ENCODE measurements at regions not wholly inside any gene's neighbourhood (a gene's known extent, or its start where the extent isn't known, plus 50 kb on each side); places are given as distances from the start of the nearest gene placed in this dataset.
"Not testable (repeated sequence)": the region's sequence is repeated elsewhere in the genome, so short reads cannot be mapped to it uniquely, and the experiment has no call there.

- Histone ChIP-seq H3K4me3 (no peak overlapping the region), H3K36me3 (ENCODE audit: low read depth) (no peaks in the 10 kb centered on the region), H3K9me3 (ENCODE audit: low read depth) (no peaks in the 10 kb centered on the region), H3K9me2 (ENCODE audit: insufficient read depth) (no peaks in the 10 kb centered on the region), H3K4me1 (ENCODE audit: insufficient read depth) (no peaks in the 10 kb centered on the region), H4K20me1 (ENCODE audit: insufficient read depth) (no peaks in the 10 kb centered on the region), H3K27ac (no peak overlapping the region), H3K27me3 (replicated peaks; ENCODE audit: insufficient read depth) (no peaks in the 10 kb centered on the region), H3K9ac (no peak overlapping the region), H3F3A (ENCODE audit: insufficient read depth) (no peaks in the 10 kb centered on the region), H2AFZ (no peak overlapping the region), H3K4me2 (ENCODE audit: unreplicated experiment) (no peak overlapping the region), H3K79me2 (ENCODE audit: insufficient read depth) (no peaks in the 10 kb centered on the region)
- WGBS, 2 experiments (ENCODE audit: low coverage in 1 of 2, low lambda C conversion rate in 2 of 2, missing lambda C conversion rate in 2 of 2), result 86 to 94% methylated on average over 6 of the region's 6 CpGs
- no peak for DNase-seq
- in situ Hi-C loops (cut with MboI), result no loop called here
- TF ChIP-seq EZH2phosphoT487 (IDR thresholded peaks at IDR 0.05; ENCODE audit: insufficient read depth, low read depth) (no peak), EZH2 (IDR thresholded peaks at IDR 0.05; ENCODE audit: insufficient read depth, poor library complexity, severe bottlenecking) (no peak)
Observed at GRCh38 chr10:34957531-34957930, 132.6 kb downstream of the CUL2 start.

- H3K4me2 ChIP-seq (ENCODE audit: unreplicated experiment), result no peak overlapping the region
- DNase-seq, result peak; percentile 22
- H3F3A ChIP-seq (ENCODE audit: insufficient read depth), result no peaks in the 10 kb centered on the region
- no peaks in the 10 kb centered on the region for H3K79me2 ChIP-seq (ENCODE audit: insufficient read depth)
- H2AFZ ChIP-seq, result no peak overlapping the region
- in situ Hi-C loops (cut with MboI), result no loop called here
- H3K4me3 ChIP-seq, result no peak overlapping the region
- H3K4me1 ChIP-seq (ENCODE audit: insufficient read depth), result no peaks in the 10 kb centered on the region
- no peaks in the 10 kb centered on the region for H3K36me3 ChIP-seq (ENCODE audit: low read depth)
- H3K9me3 ChIP-seq (ENCODE audit: low read depth), result no peaks in the 10 kb centered on the region
- 79 to 82% methylated on average over 3 of the region's 3 CpGs for WGBS, 2 experiments (ENCODE audit: low coverage in 1 of 2, low lambda C conversion rate in 2 of 2, missing lambda C conversion rate in 2 of 2)
- no peaks in the 10 kb centered on the region for H3K27me3 ChIP-seq (replicated peaks; ENCODE audit: insufficient read depth)
- no peak overlapping the region for H3K27ac ChIP-seq
- H3K9ac ChIP-seq, result no peak overlapping the region
- no peaks in the 10 kb centered on the region for H4K20me1 ChIP-seq (ENCODE audit: insufficient read depth)
- TF ChIP-seq EZH2 (IDR thresholded peaks at IDR 0.05; ENCODE audit: insufficient read depth, poor library complexity, severe bottlenecking), result no peak
- no peak for TF ChIP-seq EZH2phosphoT487 (IDR thresholded peaks at IDR 0.05; ENCODE audit: insufficient read depth, low read depth)
- no peaks in the 10 kb centered on the region for H3K9me2 ChIP-seq (ENCODE audit: insufficient read depth)
Observed at GRCh38 chr10:34956756-34957155, 133.4 kb downstream of the CUL2 start.

- no peaks in the 10 kb centered on the region for H3K36me3 ChIP-seq (ENCODE audit: low read depth)
- TF ChIP-seq EZH2phosphoT487 (IDR thresholded peaks at IDR 0.05; ENCODE audit: insufficient read depth, low read depth) (no peak), EZH2 (IDR thresholded peaks at IDR 0.05; ENCODE audit: insufficient read depth, poor library complexity, severe bottlenecking) (no peak)
- H3K27me3 ChIP-seq (replicated peaks; ENCODE audit: insufficient read depth), result no peaks in the 10 kb centered on the region
- no peaks in the 10 kb centered on the region for H3K9me3 ChIP-seq (ENCODE audit: low read depth)
- no peak overlapping the region for H3K4me3 ChIP-seq
- H2AFZ ChIP-seq, result no peak overlapping the region
- H3K27ac ChIP-seq, result no peak overlapping the region
- H3K79me2 ChIP-seq (ENCODE audit: insufficient read depth), result no peaks in the 10 kb centered on the region
- no peaks in the 10 kb centered on the region for H3F3A ChIP-seq (ENCODE audit: insufficient read depth)
- no peaks in the 10 kb centered on the region for H3K4me1 ChIP-seq (ENCODE audit: insufficient read depth)
- no peak overlapping the region for H3K9ac ChIP-seq
- H3K4me2 ChIP-seq (ENCODE audit: unreplicated experiment), result no peak overlapping the region
- no peaks in the 10 kb centered on the region for H3K9me2 ChIP-seq (ENCODE audit: insufficient read depth)
- no peaks in the 10 kb centered on the region for H4K20me1 ChIP-seq (ENCODE audit: insufficient read depth)
- WGBS, 2 experiments (ENCODE audit: low coverage in 1 of 2, low lambda C conversion rate in 2 of 2, missing lambda C conversion rate in 2 of 2), result 69 to 71% methylated on average over 2 of the region's 2 CpGs
- in situ Hi-C loops (cut with MboI), result no loop called here
- no peak for DNase-seq
Observed at GRCh38 chr10:34955391-34955790, 134.8 kb downstream of the CUL2 start.

DNA sequence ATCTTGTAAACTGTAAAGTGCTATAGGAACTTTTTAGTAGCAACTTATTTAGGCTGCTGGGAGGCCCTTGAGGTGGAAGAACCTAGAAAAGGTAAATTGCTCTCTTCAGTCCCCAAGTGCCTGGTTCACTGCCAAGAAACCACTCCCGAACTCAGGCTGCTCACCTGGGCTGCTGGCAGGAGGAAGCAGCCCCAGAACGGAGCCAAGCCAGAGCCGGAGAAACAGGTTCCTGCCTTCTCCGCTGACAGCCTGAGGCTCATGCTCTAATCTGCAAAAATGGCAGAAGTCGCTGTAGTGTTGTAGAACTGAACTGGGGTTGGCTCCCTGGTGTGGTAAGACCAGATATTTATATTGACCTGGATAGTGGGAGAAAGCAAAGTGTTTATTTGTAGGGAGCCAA is 136.0 kb downstream of the CUL2 start:
- no peaks in the 10 kb centered on the region for H3K27me3 ChIP-seq (replicated peaks; ENCODE audit: insufficient read depth)
- H3K9ac ChIP-seq, result no peak overlapping the region
- in situ Hi-C loops (cut with MboI), result no loop called here
- no peak overlapping the region for H3K4me3 ChIP-seq
- no peaks in the 10 kb centered on the region for H3K36me3 ChIP-seq (ENCODE audit: low read depth)
- H3K79me2 ChIP-seq (ENCODE audit: insufficient read depth), result no peaks in the 10 kb centered on the region
- H3K9me2 ChIP-seq (ENCODE audit: insufficient read depth), result no peaks in the 10 kb centered on the region
- H3K4me1 ChIP-seq (ENCODE audit: insufficient read depth), result no peaks in the 10 kb centered on the region
- DNase-seq, result no peak
- H3F3A ChIP-seq (ENCODE audit: insufficient read depth), result no peaks in the 10 kb centered on the region
- no peaks in the 10 kb centered on the region for H4K20me1 ChIP-seq (ENCODE audit: insufficient read depth)
- H3K27ac ChIP-seq, result no peak overlapping the region
- 75 to 76% methylated on average over 5 of the region's 5 CpGs for WGBS, 2 experiments (ENCODE audit: low coverage in 1 of 2, low lambda C conversion rate in 2 of 2, missing lambda C conversion rate in 2 of 2)
- no peak overlapping the region for H3K4me2 ChIP-seq (ENCODE audit: unreplicated experiment)
- no peak overlapping the region for H2AFZ ChIP-seq
- no peak for TF ChIP-seq EZH2 (IDR thresholded peaks at IDR 0.05; ENCODE audit: insufficient read depth, poor library complexity, severe bottlenecking)
- no peak for TF ChIP-seq EZH2phosphoT487 (IDR thresholded peaks at IDR 0.05; ENCODE audit: insufficient read depth, low read depth)
- no peaks in the 10 kb centered on the region for H3K9me3 ChIP-seq (ENCODE audit: low read depth)

DNA sequence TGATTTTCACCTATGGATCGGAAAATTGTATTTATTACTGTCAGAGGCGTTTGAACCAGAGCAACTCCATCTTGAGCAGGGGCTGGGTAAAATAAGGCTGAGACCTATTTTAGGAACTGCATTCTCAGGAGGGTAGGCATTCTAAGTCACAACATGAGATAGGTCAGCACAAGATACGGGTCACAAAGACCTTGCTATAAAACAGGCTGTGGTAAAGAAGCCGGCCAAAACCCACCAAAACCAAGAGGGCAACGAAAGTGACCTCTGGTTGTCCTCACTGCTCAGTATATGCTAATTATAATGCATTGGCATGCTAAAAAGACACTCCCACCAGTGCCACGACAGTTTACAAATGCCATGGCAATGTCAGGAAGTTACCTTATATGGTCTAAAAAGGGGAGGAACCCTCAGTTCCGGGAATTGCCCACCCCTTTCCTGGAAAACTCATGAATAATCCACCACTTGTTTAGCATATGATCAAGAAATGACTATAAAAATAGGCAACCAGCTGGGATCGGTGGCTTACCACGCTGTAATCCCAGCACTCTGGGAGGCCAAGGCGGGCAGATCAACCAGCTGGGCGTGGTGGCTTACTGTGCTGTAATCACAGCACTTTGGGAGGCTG is 136.3 kb upstream of the PARD3 start:
- in situ Hi-C loops (cut with MboI), result not testable (repeated sequence)

DNA sequence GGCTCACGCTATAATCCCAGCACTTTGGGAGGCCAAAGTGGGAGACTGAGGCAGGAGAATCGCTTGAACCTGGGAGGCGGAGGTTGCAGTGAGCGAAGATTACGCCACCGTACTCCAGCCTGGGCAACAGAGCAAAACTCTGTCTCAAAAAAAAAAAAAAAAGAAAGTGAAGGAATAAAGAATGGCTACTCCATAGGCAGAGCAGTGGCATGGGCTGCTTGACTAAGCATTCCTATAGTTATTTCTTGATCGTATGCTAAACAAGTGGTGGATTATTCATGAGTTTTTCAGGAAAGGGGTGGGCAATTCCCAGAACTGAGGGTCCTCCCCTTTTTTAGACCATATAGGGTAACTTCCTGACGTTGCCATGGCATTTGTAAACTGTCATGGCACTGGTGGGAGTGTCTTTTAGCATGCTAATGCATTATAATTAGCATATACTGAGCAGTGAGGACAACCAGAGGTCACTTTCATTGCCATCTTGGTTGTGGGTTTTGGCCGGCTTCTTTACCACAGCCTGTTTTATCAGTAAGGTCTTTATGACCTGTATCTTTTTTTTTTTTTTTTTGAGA is 130.9 kb upstream of the PARD3 start:
- H3K27me3 ChIP-seq (replicated peaks; ENCODE audit: insufficient read depth); H3K9me3 ChIP-seq (ENCODE audit: low read depth); H3F3A ChIP-seq (ENCODE audit: insufficient read depth); DNase-seq; H3K9ac ChIP-seq; H4K20me1 ChIP-seq (ENCODE audit: insufficient read depth); H3K9me2 ChIP-seq (ENCODE audit: insufficient read depth); H3K27ac ChIP-seq; H3K4me3 ChIP-seq; H3K79me2 ChIP-seq (ENCODE audit: insufficient read depth); H2AFZ ChIP-seq; H3K36me3 ChIP-seq (ENCODE audit: low read depth); H3K4me1 ChIP-seq (ENCODE audit: insufficient read depth); in situ Hi-C loops (cut with MboI); H3K4me2 ChIP-seq (ENCODE audit: unreplicated experiment): not testable (repeated sequence)
- whole genome bisulfite sequencing, 2 experiments (ENCODE audit: low coverage in 1 of 2, low lambda C conversion rate in 2 of 2, missing lambda C conversion rate in 2 of 2), result 84 to 87% methylated on average over 6 to 9 of the region's 9 CpGs

More for the DNA sequence above, 136.3 kb upstream of the PARD3 start:
- H3K4me1 ChIP-seq (ENCODE audit: insufficient read depth); H3K9ac ChIP-seq; H3F3A ChIP-seq (ENCODE audit: insufficient read depth); H4K20me1 ChIP-seq (ENCODE audit: insufficient read depth); H3K36me3 ChIP-seq (ENCODE audit: low read depth); H2AFZ ChIP-seq; H3K9me2 ChIP-seq (ENCODE audit: insufficient read depth); H3K79me2 ChIP-seq (ENCODE audit: insufficient read depth); H3K4me3 ChIP-seq; H3K9me3 ChIP-seq (ENCODE audit: low read depth); H3K27me3 ChIP-seq (replicated peaks; ENCODE audit: insufficient read depth); H3K4me2 ChIP-seq (ENCODE audit: unreplicated experiment); H3K27ac ChIP-seq: not testable (repeated sequence)
- WGBS, 2 experiments (ENCODE audit: low coverage in 1 of 2, low lambda C conversion rate in 2 of 2, missing lambda C conversion rate in 2 of 2), result 55 to 59% methylated on average over 11 of the region's 11 CpGs
- DNase-seq, result peak; percentile 27
